ENCODE measurements at regions not wholly inside any gene's neighbourhood (a gene's known extent, or its start where the extent isn't known, plus 50 kb on each side); places are given as distances from the start of the nearest gene placed in this dataset.

- H3K4me3 ChIP-seq, result no peak overlapping the region
- no peak for DNase-seq
- no peak for TF ChIP-seq CTCF (IDR thresholded peaks at IDR 0.05)
- H3K27ac ChIP-seq, result no peak overlapping the region
- no peaks in the 10 kb centered on the region for H3K9me3 ChIP-seq
- no peaks in the 10 kb centered on the region for H3K36me3 ChIP-seq
- H3K4me1 ChIP-seq, result no peaks in the 10 kb centered on the region
- intact Hi-C loops (cut with DNase I), result no loop called here
- no peak for FAIRE-seq
- ATAC-seq, result no peak
- no peaks in the 10 kb centered on the region for H3K27me3 ChIP-seq
Measured at GRCh38 chr2:186189816-186190215, 296.2 kb upstream of the ZC3H15 start.

GRCh38 chr2:186195696-186196095, 290.4 kb upstream of the ZC3H15 start:
- DNase-seq, result no peak
- FAIRE-seq, result no peak
- Histone ChIP-seq H3K4me3 (no peak overlapping the region), H3K9me3 (no peaks in the 10 kb centered on the region), H3K27ac (no peak overlapping the region), H3K27me3 (no peaks in the 10 kb centered on the region), H3K36me3 (no peaks in the 10 kb centered on the region), H3K4me1 (no peaks in the 10 kb centered on the region)
- no peak for TF ChIP-seq CTCF (IDR thresholded peaks at IDR 0.05)
- ATAC-seq, result no peak
- 96 to 98% methylated on average over 3 of the region's 3 CpGs for WGBS, 2 donors
- intact Hi-C loops (cut with DNase I), result no loop called here

DNA sequence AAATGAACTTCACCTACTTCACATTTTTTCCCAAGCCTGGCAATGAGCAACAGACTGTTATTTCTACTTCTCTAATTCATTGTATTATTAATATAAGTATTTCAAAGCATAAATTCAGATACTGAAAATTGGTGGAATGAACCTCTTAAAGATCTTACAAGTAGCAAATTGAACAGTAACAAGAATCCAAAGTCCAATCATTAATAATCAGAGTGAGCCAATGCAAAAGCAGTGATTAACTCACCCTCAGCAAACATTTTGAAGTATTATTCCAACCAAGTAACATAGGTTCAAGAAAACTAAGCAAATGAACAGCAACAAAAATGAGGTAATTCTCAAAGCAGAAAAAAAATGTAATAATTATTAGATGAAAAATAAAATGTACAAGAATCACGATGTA, 288.1 kb upstream of the ZC3H15 start:
- ATAC-seq, result no peak
- 49 to 74% methylated on average over 1 of the region's 1 CpG for WGBS, 2 donors
- intact Hi-C loops (cut with DNase I), result no loop called here
- no peaks in the 10 kb centered on the region for H3K4me1 ChIP-seq
- no peaks in the 10 kb centered on the region for H3K36me3 ChIP-seq
- H3K4me3 ChIP-seq, result no peak overlapping the region
- TF ChIP-seq CTCF (IDR thresholded peaks at IDR 0.05), result no peak
- H3K9me3 ChIP-seq, result no peaks in the 10 kb centered on the region
- no peak for FAIRE-seq
- DNase-seq, result no peak
- H3K27ac ChIP-seq, result no peak overlapping the region
- H3K27me3 ChIP-seq, result no peaks in the 10 kb centered on the region

DNA sequence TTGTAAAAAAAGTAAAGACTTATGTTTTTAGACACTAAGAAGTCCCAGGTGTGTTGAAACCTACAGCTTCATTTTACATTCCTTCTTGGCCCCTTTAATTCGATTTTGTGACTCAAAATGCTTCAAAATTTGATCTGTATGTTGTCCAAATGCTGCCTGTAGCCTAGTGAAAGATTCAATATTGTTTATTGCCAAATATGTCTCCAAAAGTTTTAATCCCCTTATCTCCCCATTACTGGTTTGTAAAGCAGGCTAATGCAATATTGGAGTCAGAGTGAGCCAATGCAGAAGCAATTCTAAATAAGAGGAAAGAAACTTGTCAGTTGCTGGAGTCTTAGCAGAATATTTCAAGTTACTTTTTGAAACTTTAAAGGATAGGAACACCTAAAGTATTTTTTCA, 287.0 kb upstream of the ZC3H15 start:
- no peak for TF ChIP-seq CTCF (IDR thresholded peaks at IDR 0.05)
- no peak overlapping the region for H3K27ac ChIP-seq
- no peaks in the 10 kb centered on the region for H3K27me3 ChIP-seq
- H3K4me1 ChIP-seq, result no peaks in the 10 kb centered on the region
- DNase-seq, result no peak
- no peak for ATAC-seq
- H3K9me3 ChIP-seq, result no peaks in the 10 kb centered on the region
- 50 to 61% methylated on average over 1 of the region's 1 CpG for WGBS, 2 donors
- H3K36me3 ChIP-seq, result no peaks in the 10 kb centered on the region
- no peak for FAIRE-seq
- H3K4me3 ChIP-seq, result no peak overlapping the region
- intact Hi-C loops (cut with DNase I), result no loop called here

DNA sequence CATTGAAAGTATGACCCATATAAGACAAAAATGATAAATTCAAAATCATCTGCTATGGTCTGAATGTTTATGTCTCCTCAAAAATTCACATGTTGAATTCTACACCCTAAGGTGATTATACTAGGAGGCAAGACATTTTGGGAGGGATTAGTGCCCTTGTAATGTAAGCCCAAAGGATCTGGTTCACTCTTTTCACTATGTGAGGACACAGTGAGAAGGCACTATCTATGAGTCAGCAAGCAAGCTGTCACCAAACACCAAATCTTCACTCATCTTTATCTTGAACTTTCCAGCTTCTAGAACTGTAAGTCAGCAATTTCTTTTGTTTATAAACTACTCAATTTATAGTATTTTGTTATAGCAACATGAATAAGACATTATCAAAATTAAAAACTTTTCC, 284.7 kb upstream of the ZC3H15 start:
- no peak overlapping the region for H3K4me3 ChIP-seq
- no peak for ATAC-seq
- no peak for DNase-seq
- H3K9me3 ChIP-seq, result no peaks in the 10 kb centered on the region
- no peak for TF ChIP-seq CTCF (IDR thresholded peaks at IDR 0.05)
- H3K27me3 ChIP-seq, result no peaks in the 10 kb centered on the region
- no peaks in the 10 kb centered on the region for H3K36me3 ChIP-seq
- no peaks in the 10 kb centered on the region for H3K4me1 ChIP-seq
- H3K27ac ChIP-seq, result no peak overlapping the region
- intact Hi-C loops (cut with DNase I), result no loop called here
- no peak for FAIRE-seq

All from pancreas (tissue), 10 donors.